ENCODE measurements at regions not wholly inside any gene's neighbourhood (a gene's known extent, or its start where the extent isn't known, plus 50 kb on each side); places are given as distances from the start of the nearest gene placed in this dataset.

DNA sequence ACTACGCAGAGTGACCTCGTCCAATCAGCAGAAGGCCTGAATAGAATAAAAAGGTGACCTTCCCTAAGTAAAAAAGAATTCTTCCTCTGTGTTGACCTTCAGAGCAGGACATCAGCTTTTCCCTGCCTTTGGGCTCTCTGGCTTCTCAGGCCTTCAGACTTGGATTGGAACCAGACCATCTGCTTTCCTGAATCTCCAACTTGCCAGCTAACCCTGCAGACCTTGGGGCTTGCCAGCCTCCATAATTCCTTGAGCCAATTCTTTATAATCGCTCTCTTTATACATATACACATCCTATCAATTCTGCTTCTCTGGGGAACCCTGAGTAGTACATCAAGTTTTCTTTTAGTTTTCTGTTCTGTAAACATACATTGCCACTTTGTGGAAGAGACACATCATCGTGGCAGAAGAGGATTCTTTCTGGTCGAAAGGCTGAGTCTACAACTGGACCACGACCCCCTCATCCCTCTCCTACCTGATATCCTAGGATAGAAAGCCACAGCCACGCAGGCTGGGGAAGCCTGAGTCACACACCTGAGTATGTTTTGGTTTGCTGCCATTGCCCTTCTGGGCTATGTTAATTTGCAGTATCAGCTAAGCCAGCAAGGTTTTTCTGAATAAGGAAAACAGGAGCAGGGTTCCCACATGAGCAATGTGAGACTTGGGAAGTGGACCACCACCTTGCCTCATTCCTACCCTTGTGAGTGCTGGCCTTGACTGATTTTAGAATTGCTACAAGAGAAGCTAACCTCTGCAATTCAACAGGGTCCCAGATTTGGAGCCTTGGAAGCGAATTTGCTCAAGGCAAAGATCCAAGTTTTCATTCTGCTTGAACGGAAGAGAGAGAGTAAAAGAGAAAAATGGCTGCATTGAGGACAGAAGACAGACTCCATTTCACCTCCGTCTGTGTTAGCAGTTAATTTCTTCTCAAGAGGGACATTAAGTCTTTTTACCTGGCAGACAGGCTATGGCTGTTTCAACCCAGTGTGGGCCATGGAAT, 445.2 kb upstream of the FZD8 start:
- DNase-seq = no peak

DNA sequence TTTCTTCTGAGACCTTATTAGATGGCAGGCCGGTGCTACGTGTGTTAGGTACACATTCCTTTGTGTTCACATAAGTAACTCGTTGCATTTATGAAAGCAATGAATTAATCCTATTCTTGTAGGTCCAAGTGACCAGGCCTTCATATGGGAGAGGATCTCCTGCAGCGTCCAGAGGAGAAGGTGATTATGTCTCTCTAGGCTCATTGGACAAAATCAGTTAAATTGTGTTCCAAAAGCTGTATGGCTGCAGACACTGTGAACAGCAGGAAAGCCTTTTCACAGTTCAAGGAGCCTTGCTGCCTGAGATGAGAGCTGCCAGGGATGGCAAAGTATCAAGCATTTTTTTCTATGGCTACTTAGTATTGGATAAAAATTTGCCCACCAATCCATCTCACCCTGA, 433.1 kb upstream of the FZD8 start:
- no peak for DNase-seq

DNA sequence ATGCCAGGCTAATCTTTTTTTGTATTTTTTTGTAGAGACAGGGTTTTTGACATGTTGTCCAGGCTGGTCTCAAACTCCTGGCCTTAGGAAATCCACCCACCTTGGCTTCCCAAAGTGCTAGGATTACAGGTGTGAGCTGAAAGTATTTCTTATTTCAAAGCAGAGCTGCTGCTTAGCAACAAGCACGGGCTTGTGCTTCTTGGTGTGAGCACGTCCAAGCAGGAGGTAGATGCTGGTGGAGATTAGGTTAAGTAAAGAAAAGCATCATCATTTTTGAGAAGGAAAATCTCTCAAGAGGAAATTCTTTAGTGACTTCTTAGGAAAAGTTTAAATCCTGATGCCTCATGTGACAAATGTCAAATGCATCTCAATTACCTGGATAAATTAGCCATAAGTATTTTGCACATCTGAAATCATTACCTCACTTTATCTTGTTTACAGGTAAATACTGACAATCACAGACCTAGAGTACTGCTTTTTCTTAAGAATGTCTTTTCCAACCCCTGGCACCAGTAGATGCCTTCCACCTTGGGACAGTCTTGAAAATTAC, 431.8 kb upstream of the FZD8 start:
- no peak for DNase-seq

- no peak for DNase-seq
Observed at GRCh38 chr10:36068542-36068941, 426.4 kb upstream of the FZD8 start.

DNA sequence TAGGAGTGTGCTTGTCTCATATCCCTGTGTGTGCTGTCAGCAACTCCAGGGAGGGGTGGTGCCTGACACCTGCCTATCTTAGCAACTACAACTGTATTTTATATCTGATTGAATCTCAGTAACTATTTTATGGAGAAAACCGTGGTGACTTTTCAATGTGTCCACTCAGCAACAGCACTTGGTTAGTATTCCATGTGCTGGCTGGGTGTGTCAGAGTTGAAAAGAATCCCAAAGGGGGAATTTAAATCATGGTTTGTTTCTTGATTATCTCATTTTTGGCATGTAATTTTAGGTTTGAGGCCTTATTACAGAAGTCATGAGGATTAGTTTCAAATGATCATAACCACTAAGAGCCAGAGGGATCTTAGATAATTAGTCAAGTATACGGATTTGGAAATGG, 425.7 kb upstream of the FZD8 start:
- DNase-seq = no peak

- no peak for DNase-seq
Observed at GRCh38 chr10:36066850-36067249, 424.8 kb upstream of the FZD8 start.

DNA sequence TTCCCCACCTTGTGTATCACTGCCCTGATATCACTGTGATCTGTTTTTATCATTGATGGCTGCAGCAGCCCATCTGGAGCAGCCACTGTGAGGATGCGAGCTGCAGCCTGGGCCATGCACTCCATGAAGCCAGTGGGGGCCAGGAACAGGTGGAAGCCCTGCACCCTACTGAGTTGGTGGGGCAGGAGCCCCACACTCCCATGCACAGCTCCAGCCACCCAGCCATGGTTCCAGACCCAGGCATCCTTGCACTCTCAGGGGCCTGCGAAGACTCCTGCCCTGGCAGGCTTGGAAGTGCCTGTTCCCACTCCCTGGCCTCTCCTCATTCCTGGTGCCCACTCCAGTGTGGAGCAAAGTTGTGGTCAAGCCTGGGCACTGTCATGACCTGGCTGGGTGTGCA, 424.0 kb upstream of the FZD8 start:
- DNase-seq = no peak

DNA sequence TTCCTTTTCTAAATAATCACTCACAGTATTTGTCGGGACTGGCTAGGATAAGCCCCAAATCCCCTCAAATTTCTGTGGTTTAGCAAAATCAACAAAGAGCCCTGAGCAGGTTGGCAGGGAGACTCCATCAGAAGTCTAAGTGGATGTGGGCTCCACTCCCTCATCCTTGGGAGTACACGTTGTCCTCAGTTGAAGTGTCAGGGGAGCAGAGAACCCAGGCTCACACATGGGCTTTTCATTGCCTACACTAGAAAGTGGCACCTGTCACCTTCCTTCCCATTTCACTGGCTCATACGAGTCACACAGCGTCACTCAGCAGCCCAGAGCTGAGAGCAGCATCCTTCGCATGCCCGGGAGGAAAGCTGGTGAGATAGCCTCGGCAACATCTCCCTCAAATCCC, 421.3 kb upstream of the FZD8 start:
- no peak for DNase-seq

DNA sequence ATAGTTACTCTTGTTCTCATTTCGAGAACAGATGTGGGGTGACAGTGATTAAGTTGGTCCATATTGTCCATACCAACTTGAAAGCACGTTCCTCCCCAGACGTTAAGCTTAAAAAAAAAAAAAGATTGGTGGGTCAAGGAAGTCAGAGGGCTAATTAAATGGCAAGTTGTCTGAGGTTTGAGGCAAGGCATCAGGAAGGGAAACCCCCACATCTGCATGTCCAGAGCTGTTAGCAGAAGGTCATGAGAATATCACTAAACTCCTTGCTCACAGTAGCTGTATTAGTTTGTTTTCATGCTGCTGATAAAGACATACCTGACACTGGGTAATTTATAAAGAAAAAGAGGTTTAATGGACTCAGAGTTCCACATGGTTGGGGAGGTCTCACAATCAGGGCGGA, 415.6 kb upstream of the FZD8 start:
- DNase-seq = no peak

- DNase-seq = no peak
Observed at GRCh38 chr10:36057180-36057579, 415.1 kb upstream of the FZD8 start.

DNA sequence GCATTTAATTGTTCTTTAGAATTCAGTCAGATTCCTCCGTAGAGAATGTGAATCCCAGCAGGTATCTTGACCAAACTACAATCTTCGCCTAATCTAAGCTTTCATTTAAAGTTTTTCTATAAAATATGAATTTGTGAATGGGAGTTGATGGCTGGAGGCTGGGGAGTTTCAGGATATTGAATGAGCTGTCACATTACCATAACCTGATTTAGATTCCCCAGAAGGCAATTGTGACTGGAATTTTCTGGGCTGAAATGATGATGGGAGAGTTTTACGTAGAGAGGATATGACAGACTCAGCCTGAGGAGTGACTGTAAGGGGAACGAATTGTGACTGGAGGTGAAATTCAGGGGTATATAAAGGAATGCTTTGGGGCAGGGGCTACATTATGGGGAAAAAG, 411.7 kb upstream of the FZD8 start:
- DNase-seq = no peak

GRCh38 chr10:36053271-36053670, 411.2 kb upstream of the FZD8 start:
- no peak for DNase-seq

- DNase-seq = no peak
Observed at GRCh38 chr10:36051500-36051991, 409.4 kb upstream of the FZD8 start.

- DNase-seq = no peak
Observed at GRCh38 chr10:36050763-36051499, 408.8 kb upstream of the FZD8 start.

GRCh38 chr10:36048780-36049179, 406.7 kb upstream of the FZD8 start:
- DNase-seq = no peak

DNA sequence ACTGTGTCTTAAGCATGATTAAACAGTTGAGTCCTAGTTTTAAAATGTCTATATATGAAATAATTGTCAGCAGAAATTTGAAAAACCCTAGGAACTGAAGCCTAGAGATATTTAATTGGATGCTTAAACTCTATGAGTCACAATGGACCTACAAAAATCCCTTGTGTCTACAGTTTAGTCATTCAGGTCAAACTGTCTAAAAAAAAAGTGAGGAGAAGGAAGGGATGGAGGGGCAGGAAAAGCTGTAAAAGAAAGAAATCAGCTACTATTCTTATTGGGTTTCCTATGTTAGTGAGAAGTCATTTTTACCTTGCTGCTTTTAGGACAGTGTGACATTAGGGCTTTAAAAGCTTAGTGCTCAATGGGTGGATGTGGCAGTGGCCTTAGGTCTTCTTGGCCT, 406.1 kb upstream of the FZD8 start:
- no peak for DNase-seq

GRCh38 chr10:36042135-36042534, 400.0 kb upstream of the FZD8 start:
- DNase-seq = no peak

GRCh38 chr10:36038316-36038955, 396.3 kb upstream of the FZD8 start:
- DNase-seq = no peak

- DNase-seq = no peak
Observed at GRCh38 chr10:36036137-36036536, 394.0 kb upstream of the FZD8 start.

- DNase-seq = no peak
Observed at GRCh38 chr10:36033808-36034207, 391.7 kb upstream of the FZD8 start.

- no peak for DNase-seq
Observed at GRCh38 chr10:36030516-36030915, 388.4 kb upstream of the FZD8 start.

DNA sequence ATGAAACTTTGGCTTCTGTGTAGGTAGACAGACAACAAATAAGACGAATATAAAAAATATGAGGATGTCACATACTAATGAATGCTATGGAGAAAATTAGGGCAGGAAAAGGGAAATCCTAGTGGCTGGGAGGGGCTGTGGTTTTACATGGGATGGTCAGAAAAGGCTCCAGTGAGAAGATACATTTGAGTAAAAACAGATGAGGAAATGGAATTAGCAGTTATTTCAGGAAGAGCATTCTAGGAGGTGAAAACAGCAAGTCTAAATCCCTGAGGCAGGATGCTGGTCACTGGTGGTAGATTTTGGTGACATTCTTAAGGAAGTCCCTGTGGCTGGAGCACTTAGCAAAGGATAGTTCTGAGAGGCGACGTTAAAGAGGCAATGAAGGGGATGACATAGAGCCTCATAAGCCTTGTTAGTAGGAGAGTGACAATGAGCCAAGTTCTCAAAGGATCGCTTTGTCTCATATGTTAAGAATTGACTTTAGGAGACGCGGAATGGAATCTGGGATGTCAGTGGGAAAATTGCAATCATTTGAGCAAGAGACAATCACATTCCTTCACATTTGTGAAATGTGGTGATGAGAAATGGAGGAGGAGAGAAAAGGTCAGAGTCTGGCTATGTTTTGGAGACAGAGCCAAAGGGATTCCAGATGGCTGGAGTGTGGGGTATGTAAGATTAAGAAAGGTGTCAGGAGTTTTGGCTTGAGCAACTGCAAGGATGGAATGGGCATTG, 384.7 kb upstream of the FZD8 start:
- no peak for DNase-seq

Measured in AML-193 (cell line).